SK-N-MC (cell line): ENCODE measurements at regions not wholly inside any gene's neighbourhood (a gene's known extent, or its start where the extent isn't known, plus 50 kb on each side); places are given as distances from the start of the nearest gene placed in this dataset.

ENCODE experiments used
- EZH2 ChIP-seq: fragments of 200-600 bp; sonication (generic); IDR thresholded peaks from one replicate; pipeline ENCODE4 v1.6.1; 2017; ENCODE audit warnings: antibody characterized with exemption
- FOXP2 ChIP-seq: optimal IDR thresholded peaks from 2 replicates; pipeline ENCODE3; 2011; ENCODE audit warnings: mild to moderate bottlenecking, moderate library complexity; ENCODE audit not compliant: insufficient read depth; ENCODE audit errors: extremely low read length, control extremely low read depth
- POLR2AphosphoS5 ChIP-seq: IDR thresholded peaks from 2 replicates; pipeline ENCODE4 v1.6.1; 2012; ENCODE audit warnings: mild to moderate bottlenecking, low read depth, low read length, borderline replicate concordance

DNA sequence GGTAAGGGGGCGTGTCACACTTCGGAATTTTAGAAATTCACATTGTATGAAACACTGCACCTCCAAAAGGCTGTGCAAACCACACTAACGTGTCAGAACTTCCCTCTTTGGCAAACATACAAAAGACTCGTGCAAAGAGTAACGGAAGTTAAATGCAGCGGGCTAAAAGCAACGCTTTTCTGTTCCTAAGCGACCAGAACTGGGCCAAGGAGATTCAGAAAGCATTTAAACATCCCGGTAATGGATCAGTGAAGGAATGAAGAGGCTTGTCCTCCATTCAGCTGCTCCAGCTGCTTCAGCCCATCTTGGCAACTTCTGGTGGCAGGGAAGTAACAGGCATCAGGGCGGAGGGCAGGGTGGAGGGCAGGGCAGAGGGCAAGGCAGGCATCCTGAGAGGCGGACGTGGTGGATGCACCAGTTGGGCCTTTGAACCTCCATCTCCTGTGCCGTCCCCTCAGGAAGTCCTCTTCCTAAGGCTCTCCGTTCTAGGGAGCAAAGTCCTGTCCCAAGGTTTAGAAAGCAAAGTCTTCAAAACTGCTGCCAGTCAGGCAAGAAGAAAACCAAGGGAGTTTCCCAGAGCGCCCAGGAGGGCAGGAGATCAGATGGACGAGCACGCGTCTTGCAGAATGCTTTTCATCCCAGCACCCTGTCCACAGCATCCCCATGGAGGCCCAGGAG is 230.7 kb downstream of the ZNF516 start:
- TF ChIP-seq POLR2AphosphoS5, result no peak
- no peak for TF ChIP-seq EZH2
- TF ChIP-seq FOXP2, result no peak
